ENCODE measurements at regions not wholly inside any gene's neighbourhood (a gene's known extent, or its start where the extent isn't known, plus 50 kb on each side); places are given as distances from the start of the nearest gene placed in this dataset.

DNA sequence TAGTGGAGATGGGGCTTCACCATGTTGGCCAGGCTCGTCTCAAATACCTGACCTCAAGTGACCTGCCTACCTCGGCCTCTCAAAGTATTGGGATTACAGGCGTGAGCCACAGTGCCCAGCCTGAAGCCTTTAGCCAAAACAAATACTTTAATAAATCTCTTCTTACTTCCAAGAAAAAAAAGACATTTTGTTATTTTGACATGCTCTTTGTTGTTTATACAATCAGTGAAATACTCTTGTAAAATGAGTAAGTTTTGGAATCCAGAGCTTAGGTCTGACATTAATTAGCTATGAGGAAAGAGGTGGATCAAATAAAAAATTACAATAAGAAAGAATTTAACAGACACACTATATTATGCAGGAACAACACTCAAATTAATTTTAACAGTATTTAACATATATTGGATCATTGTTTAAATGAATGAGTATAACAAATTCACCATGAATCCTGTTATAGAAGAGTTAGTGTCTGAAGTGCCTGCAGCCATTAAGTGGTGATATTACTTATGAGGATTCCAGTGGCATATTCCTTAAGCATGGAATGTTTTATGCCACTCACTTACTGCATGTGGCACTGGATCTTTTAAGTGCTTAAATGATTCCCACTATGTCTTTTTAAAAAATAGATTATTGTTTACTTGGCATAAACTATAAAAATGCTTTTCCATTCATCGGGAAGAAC, 260.1 kb upstream of the GIMD1 start:
- H3K36me3 ChIP-seq = no peaks in the 10 kb centered on the region
- H3K4me1 ChIP-seq = no peaks in the 10 kb centered on the region
- no peaks in the 10 kb centered on the region for H3K9me3 ChIP-seq
- no peak for TF ChIP-seq CTCF (IDR thresholded peaks at IDR 0.05)
- intact Hi-C loops (cut with DNase I) = no loop called here
- DNase-seq = no peak
- no peak overlapping the region for H3K9ac ChIP-seq (ENCODE audit: low read depth in 2 of 2, low read length in 2 of 2)
- no peak overlapping the region for H3K4me3 ChIP-seq
- H3K27ac ChIP-seq = no peak overlapping the region
- no peaks in the 10 kb centered on the region for H3K27me3 ChIP-seq

DNA sequence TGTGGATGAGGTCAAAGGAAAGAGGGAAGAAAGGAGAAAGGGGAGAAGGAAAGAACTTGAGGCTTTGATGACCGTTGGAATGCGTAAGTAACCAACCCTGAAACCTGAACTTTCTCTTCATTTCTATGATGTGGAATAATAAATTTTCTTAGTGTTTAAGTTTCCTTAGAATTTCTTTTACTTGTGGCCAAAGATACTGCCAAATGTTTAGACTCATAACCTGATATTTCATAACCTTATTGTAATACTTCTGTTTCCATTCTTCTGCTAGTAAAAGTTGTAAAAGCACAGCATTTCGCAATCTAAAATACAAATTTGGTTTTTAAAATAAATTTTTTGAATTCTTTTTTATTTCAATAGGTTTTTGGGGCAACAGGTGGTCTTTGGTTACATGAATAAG, 258.5 kb upstream of the GIMD1 start:
- H3K27me3 ChIP-seq = no peaks in the 10 kb centered on the region
- no peak overlapping the region for H3K27ac ChIP-seq
- no peaks in the 10 kb centered on the region for H3K36me3 ChIP-seq
- TF ChIP-seq CTCF (IDR thresholded peaks at IDR 0.05) = no peak
- H3K9me3 ChIP-seq = no peaks in the 10 kb centered on the region
- H3K4me1 ChIP-seq = no peaks in the 10 kb centered on the region
- DNase-seq = no peak
- intact Hi-C loops (cut with DNase I) = no loop called here
- H3K4me3 ChIP-seq = no peak overlapping the region
- no peak overlapping the region for H3K9ac ChIP-seq (ENCODE audit: low read depth in 2 of 2, low read length in 2 of 2)

- Histone ChIP-seq H3K4me3 (no peak overlapping the region), H3K27me3 (no peaks in the 10 kb centered on the region), H3K9me3 (no peaks in the 10 kb centered on the region), H3K36me3 (no peaks in the 10 kb centered on the region), H3K4me1 (no peaks in the 10 kb centered on the region), H3K9ac (ENCODE audit: low read depth in 2 of 2, low read length in 2 of 2) (no peak overlapping the region), H3K27ac (no peak overlapping the region)
- DNase-seq = no peak
- TF ChIP-seq CTCF (IDR thresholded peaks at IDR 0.05) = no peak
- intact Hi-C loops (cut with DNase I) = no loop called here
Observed at GRCh38 chr4:106624671-106625070, 256.1 kb upstream of the GIMD1 start.

DNA sequence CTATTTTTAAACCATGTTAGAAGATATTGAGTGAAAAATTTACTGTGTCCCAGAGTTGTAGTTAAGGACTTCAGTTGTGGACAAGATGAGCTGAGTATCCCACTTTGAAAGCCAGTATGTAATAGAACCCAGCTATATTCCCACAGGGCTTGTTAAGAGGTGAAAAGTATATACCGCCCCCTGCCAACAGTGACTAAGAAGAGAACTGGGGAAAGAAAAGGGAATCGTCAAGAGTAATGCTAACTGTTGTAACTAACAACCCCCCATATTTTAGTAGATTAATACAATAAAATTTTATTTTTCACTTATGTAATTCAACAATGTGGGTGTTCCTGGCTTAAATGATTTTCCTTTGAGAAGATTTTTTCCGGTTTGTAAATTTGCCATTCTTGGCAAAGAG, 250.4 kb upstream of the GIMD1 start:
- no peak overlapping the region for H3K27ac ChIP-seq
- TF ChIP-seq CTCF (IDR thresholded peaks at IDR 0.05) = no peak
- no peaks in the 10 kb centered on the region for H3K36me3 ChIP-seq
- no peak for DNase-seq
- intact Hi-C loops (cut with DNase I) = no loop called here
- no peaks in the 10 kb centered on the region for H3K27me3 ChIP-seq
- H3K9ac ChIP-seq (ENCODE audit: low read depth in 2 of 2, low read length in 2 of 2) = no peak overlapping the region
- H3K4me3 ChIP-seq = no peak overlapping the region
- no peaks in the 10 kb centered on the region for H3K9me3 ChIP-seq
- no peaks in the 10 kb centered on the region for H3K4me1 ChIP-seq

DNA sequence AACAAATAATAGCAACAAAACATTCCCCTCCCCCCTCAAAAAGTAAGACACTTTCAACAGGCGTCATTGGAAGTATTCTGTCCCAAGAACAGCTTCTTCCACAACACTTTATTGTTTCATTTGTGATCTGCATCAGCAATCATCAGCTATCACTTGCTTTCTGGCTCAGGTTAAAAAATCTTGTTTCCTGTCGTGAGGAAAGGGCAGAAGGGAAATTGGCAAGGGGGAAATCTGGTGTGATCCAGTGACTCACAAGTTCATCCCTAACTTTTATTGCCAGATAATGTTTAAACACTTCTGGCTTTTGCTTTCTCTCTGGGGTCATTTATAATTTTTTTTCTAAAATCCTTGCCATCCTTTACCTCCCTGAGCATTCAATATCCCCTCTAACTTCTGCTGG, 247.4 kb upstream of the GIMD1 start:
- DNase-seq = no peak
- Histone ChIP-seq H3K4me1 (no peaks in the 10 kb centered on the region), H3K36me3 (no peaks in the 10 kb centered on the region), H3K9ac (ENCODE audit: low read depth in 2 of 2, low read length in 2 of 2) (no peak overlapping the region), H3K27ac (no peak overlapping the region), H3K9me3 (no peaks in the 10 kb centered on the region), H3K4me3 (no peak overlapping the region), H3K27me3 (no peaks in the 10 kb centered on the region)
- no peak for TF ChIP-seq CTCF (IDR thresholded peaks at IDR 0.05)
- intact Hi-C loops (cut with DNase I) = no loop called here

All from colonic mucosa (tissue), 4 donors.